ENCODE measurements at regions not wholly inside any gene's neighbourhood (a gene's known extent, or its start where the extent isn't known, plus 50 kb on each side); places are given as distances from the start of the nearest gene placed in this dataset.

DNA sequence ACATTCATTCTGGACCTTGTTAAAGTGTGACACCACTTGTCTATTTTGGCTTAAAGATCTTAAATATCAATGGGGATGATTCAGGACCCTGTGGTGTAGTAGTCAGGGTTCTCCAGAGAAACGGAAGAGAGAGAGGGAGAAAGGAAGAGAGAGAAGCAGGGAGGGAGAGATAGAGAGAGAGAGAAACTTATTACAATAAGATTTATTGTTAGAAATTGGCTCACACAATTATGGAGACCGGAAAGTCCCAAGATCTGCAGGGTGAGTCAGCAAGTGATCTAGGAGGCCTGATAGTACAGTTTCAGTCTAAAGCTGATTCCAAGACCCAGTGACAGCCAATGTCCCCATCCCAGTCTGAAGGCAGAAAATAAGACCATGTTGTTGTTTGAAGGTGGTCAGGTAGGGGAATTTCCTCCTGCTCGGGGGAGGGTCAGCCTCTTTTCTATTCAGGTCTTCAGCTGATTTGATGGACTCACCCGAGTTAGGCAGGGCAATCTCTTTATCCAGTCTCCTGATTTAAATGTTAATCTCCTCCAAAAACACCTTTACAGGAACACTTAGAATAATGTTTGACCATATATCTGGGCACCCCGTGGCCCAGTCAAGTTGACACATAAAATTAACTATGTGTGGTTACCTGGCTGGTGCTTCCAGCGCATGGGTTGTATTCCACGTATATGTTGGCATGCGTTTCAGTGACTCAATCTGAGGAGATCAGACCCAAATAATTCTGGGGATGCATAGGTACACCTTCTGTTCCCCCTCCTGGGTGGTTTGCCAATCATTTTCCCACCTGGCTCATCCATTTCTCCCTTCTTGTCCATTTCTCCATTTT is 1350.5 kb downstream of the TBC1D22A start:
- Histone ChIP-seq H3K79me2 (ENCODE audit: control insufficient read depth, low read length) (no peaks in the 10 kb centered on the region), H3K4me2 (ENCODE audit: low read length) (no peak overlapping the region), H3K4me3 (ENCODE audit: low read length) (no peak overlapping the region), H3K27ac (ENCODE audit: low read depth, low read length) (no peak overlapping the region), H3K27me3 (ENCODE audit: control insufficient read depth, low read length) (no peaks in the 10 kb centered on the region), H4K20me1 (ENCODE audit: control insufficient read depth, insufficient read depth, low read depth, low read length) (no peaks in the 10 kb centered on the region), H3K36me3 (ENCODE audit: control insufficient read depth, low read length) (no peaks in the 10 kb centered on the region), H3K9me2 (replicated peaks; ENCODE audit: control insufficient read depth, low read length) (no peaks in the 10 kb centered on the region), H3K9me3 (ENCODE audit: control insufficient read depth, insufficient read depth, low read length) (peaks cover 6% of the 10 kb centered on the region; the same call in 1 of the 2 replicates), H3F3A (ENCODE audit: control insufficient read depth, insufficient read depth) (0 out of 2 replicates have a peak, but pooled peaks cover 3% of the 10 kb centered on the region), H3K4me1 (ENCODE audit: control insufficient read depth, low read length) (peaks cover 21% of the 10 kb centered on the region)
- TF ChIP-seq, protein P1, sequence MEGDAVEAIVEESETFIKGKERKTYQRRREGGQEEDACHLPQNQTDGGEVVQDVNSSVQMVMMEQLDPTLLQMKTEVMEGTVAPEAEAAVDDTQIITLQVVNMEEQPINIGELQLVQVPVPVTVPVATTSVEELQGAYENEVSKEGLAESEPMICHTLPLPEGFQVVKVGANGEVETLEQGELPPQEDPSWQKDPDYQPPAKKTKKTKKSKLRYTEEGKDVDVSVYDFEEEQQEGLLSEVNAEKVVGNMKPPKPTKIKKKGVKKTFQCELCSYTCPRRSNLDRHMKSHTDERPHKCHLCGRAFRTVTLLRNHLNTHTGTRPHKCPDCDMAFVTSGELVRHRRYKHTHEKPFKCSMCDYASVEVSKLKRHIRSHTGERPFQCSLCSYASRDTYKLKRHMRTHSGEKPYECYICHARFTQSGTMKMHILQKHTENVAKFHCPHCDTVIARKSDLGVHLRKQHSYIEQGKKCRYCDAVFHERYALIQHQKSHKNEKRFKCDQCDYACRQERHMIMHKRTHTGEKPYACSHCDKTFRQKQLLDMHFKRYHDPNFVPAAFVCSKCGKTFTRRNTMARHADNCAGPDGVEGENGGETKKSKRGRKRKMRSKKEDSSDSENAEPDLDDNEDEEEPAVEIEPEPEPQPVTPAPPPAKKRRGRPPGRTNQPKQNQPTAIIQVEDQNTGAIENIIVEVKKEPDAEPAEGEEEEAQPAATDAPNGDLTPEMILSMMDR (IDR thresholded peaks at IDR 0.05; ENCODE audit: low read depth, low read length, poor library complexity, severe bottlenecking) = no peak
- TF ChIP-seq EZH2phosphoT487 (IDR thresholded peaks at IDR 0.05; ENCODE audit: borderline replicate concordance, low read length) = no peak

- no peak overlapping the region for H3K4me2 ChIP-seq (ENCODE audit: low read length)
- no peaks in the 10 kb centered on the region for H3K9me2 ChIP-seq (replicated peaks; ENCODE audit: control insufficient read depth, low read length)
- H3K9me3 ChIP-seq (ENCODE audit: control insufficient read depth, insufficient read depth, low read length) = peaks cover 10% of the 10 kb centered on the region; the same call in 1 of the 2 replicates
- H3F3A ChIP-seq (ENCODE audit: control insufficient read depth, insufficient read depth) = 0 out of 2 replicates have a peak, but pooled peaks cover 3% of the 10 kb centered on the region
- no peak overlapping the region for H3K4me3 ChIP-seq (ENCODE audit: low read length)
- H3K36me3 ChIP-seq (ENCODE audit: control insufficient read depth, low read length) = no peaks in the 10 kb centered on the region; the same call in 1 of the 2 replicates
- H3K4me1 ChIP-seq (ENCODE audit: control insufficient read depth, low read length) = peaks cover 12% of the 10 kb centered on the region
- no peak overlapping the region for H3K27ac ChIP-seq (ENCODE audit: low read depth, low read length)
- H4K20me1 ChIP-seq (ENCODE audit: control insufficient read depth, insufficient read depth, low read depth, low read length) = no peaks in the 10 kb centered on the region
- H3K27me3 ChIP-seq (ENCODE audit: control insufficient read depth, low read length) = no peaks in the 10 kb centered on the region
- TF ChIP-seq, protein P1 (IDR thresholded peaks at IDR 0.05; ENCODE audit: low read depth, low read length, poor library complexity, severe bottlenecking) = no peak
- no peak for TF ChIP-seq EZH2phosphoT487 (IDR thresholded peaks at IDR 0.05; ENCODE audit: borderline replicate concordance, low read length)
- no peaks in the 10 kb centered on the region for H3K79me2 ChIP-seq (ENCODE audit: control insufficient read depth, low read length)
These were observed 1344.3 kb downstream of the TBC1D22A start for GRCh38 chr22:48106715-48107259.

DNA sequence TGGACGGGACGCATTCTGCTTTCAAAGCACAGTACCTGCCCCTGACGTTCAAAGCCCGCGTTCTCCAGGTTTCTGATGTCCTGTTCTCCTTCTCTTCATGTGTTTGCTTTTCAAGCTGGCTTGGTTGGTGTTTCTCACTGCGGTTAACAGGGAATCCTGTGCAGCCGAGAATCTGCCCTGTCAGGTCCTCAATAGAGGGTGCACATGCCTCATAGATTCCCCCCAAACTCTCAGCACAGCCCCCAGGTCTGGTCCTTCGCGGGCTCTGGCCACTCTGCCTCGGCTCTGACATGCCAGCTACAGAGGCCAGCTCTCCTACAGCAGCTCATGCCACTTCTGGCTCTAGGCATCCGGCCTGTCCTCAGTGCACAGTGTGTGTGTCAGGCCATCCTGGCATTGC is 1343.8 kb downstream of the TBC1D22A start:
- Histone ChIP-seq H3K27ac (ENCODE audit: low read depth, low read length) (no peak overlapping the region), H3F3A (ENCODE audit: control insufficient read depth, insufficient read depth) (0 out of 2 replicates have a peak, but pooled peaks cover 2% of the 10 kb centered on the region), H3K9me2 (replicated peaks; ENCODE audit: control insufficient read depth, low read length) (no peaks in the 10 kb centered on the region), H3K4me2 (ENCODE audit: low read length) (no peak overlapping the region), H3K79me2 (ENCODE audit: control insufficient read depth, low read length) (no peaks in the 10 kb centered on the region), H3K9me3 (ENCODE audit: control insufficient read depth, insufficient read depth, low read length) (peaks cover 13% of the 10 kb centered on the region; the same call in 1 of the 2 replicates), H4K20me1 (ENCODE audit: control insufficient read depth, insufficient read depth, low read depth, low read length) (no peaks in the 10 kb centered on the region), H3K27me3 (ENCODE audit: control insufficient read depth, low read length) (no peaks in the 10 kb centered on the region), H3K4me1 (ENCODE audit: control insufficient read depth, low read length) (peaks cover 17% of the 10 kb centered on the region), H3K4me3 (ENCODE audit: low read length) (no peak overlapping the region), H3K36me3 (ENCODE audit: control insufficient read depth, low read length) (no peaks in the 10 kb centered on the region; the same call in 1 of the 2 replicates)
- TF ChIP-seq, protein P1 (IDR thresholded peaks at IDR 0.05; ENCODE audit: low read depth, low read length, poor library complexity, severe bottlenecking) = no peak
- no peak for TF ChIP-seq EZH2phosphoT487 (IDR thresholded peaks at IDR 0.05; ENCODE audit: borderline replicate concordance, low read length)
